ENCODE measurements at regions not wholly inside any gene's neighbourhood (a gene's known extent, or its start where the extent isn't known, plus 50 kb on each side); places are given as distances from the start of the nearest gene placed in this dataset.

- no peaks in the 10 kb centered on the region for H3K36me3 Mint-ChIP-seq (ENCODE audit: low read depth)
- intact Hi-C loops (cut with micrococcal nuclease): no loop called here
- no peaks in the 10 kb centered on the region for H3K4me1 Mint-ChIP-seq (ENCODE audit: low read depth)
- peaks cover 2% of the 10 kb centered on the region for H3K27me3 Mint-ChIP-seq (ENCODE audit: low read depth)
- CTCF ChIA-PET: interaction anchor here (0.7 kb wide), 1 partner anchor 208 kb away, joined by 4 read pairs; no protein-coding TSS in a partner anchor
- no peak overlapping the region for H3K4me3 Mint-ChIP-seq
- H3K27ac Mint-ChIP-seq: no peak overlapping the region
- no peak for DNase-seq
- no peaks in the 10 kb centered on the region for H3K9me3 Mint-ChIP-seq
Measured at GRCh38 chr3:43914269-43914668, 223.5 kb downstream of the ABHD5 start.

GRCh38 chr3:43915546-43915945 lies 224.8 kb downstream of the ABHD5 start:
- Mint-ChIP-seq H3K27ac (no peak overlapping the region), H3K9me3 (no peaks in the 10 kb centered on the region), H3K4me3 (no peak overlapping the region), H3K27me3 (ENCODE audit: low read depth) (peaks cover 14% of the 10 kb centered on the region), H3K36me3 (ENCODE audit: low read depth) (no peaks in the 10 kb centered on the region), H3K4me1 (ENCODE audit: low read depth) (no peaks in the 10 kb centered on the region)
- intact Hi-C loops (cut with micrococcal nuclease): no loop called here
- no peak for DNase-seq
- CTCF ChIA-PET: no interaction called here

- intact Hi-C loops (cut with micrococcal nuclease): no loop called here
- no peak overlapping the region for H3K27ac Mint-ChIP-seq
- H3K4me1 Mint-ChIP-seq (ENCODE audit: low read depth): no peaks in the 10 kb centered on the region
- H3K4me3 Mint-ChIP-seq: no peak overlapping the region
- no peaks in the 10 kb centered on the region for H3K36me3 Mint-ChIP-seq (ENCODE audit: low read depth)
- H3K9me3 Mint-ChIP-seq: no peaks in the 10 kb centered on the region
- DNase-seq: no peak
- H3K27me3 Mint-ChIP-seq (ENCODE audit: low read depth): peaks cover 28% of the 10 kb centered on the region
- CTCF ChIA-PET: no interaction called here
Measured at GRCh38 chr3:43917361-43917760, 226.6 kb downstream of the ABHD5 start.

- intact Hi-C loops (cut with micrococcal nuclease): no loop called here
- CTCF ChIA-PET: no interaction called here
- H3K36me3 Mint-ChIP-seq (ENCODE audit: low read depth): no peaks in the 10 kb centered on the region
- H3K4me3 Mint-ChIP-seq: no peak overlapping the region
- DNase-seq: no peak
- H3K4me1 Mint-ChIP-seq (ENCODE audit: low read depth): no peaks in the 10 kb centered on the region
- H3K27me3 Mint-ChIP-seq (ENCODE audit: low read depth): peaks cover 45% of the 10 kb centered on the region
- no peaks in the 10 kb centered on the region for H3K9me3 Mint-ChIP-seq
- H3K27ac Mint-ChIP-seq: no peak overlapping the region
Measured at GRCh38 chr3:43919029-43919428, 228.3 kb downstream of the ABHD5 start.

GRCh38 chr3:43921056-43921648 lies 230.4 kb downstream of the ABHD5 start:
- Mint-ChIP-seq H3K27ac (no peak overlapping the region), H3K9me3 (no peaks in the 10 kb centered on the region), H3K27me3 (ENCODE audit: low read depth) (peaks cover 61% of the 10 kb centered on the region), H3K4me3 (no peak overlapping the region), H3K36me3 (ENCODE audit: low read depth) (no peaks in the 10 kb centered on the region), H3K4me1 (ENCODE audit: low read depth) (no peaks in the 10 kb centered on the region)
- intact Hi-C loops (cut with micrococcal nuclease): no loop called here
- DNase-seq: no peak
- CTCF ChIA-PET: interaction anchor here (0.7 kb wide), 1 partner anchor 57 kb away, joined by 3 read pairs; no protein-coding TSS in a partner anchor

- CTCF ChIA-PET: no interaction called here
- no peaks in the 10 kb centered on the region for H3K36me3 Mint-ChIP-seq (ENCODE audit: low read depth)
- H3K9me3 Mint-ChIP-seq: no peaks in the 10 kb centered on the region
- DNase-seq: no peak
- intact Hi-C loops (cut with micrococcal nuclease): no loop called here
- H3K27me3 Mint-ChIP-seq (ENCODE audit: low read depth): peaks cover 68% of the 10 kb centered on the region
- no peak overlapping the region for H3K27ac Mint-ChIP-seq
- no peaks in the 10 kb centered on the region for H3K4me1 Mint-ChIP-seq (ENCODE audit: low read depth)
- no peak overlapping the region for H3K4me3 Mint-ChIP-seq
Measured at GRCh38 chr3:43922374-43922773, 231.6 kb downstream of the ABHD5 start.

GRCh38 chr3:43923104-43923882 lies 232.6 kb downstream of the ABHD5 start:
- no peak for DNase-seq
- Mint-ChIP-seq H3K27ac (no peak overlapping the region), H3K4me3 (no peak overlapping the region), H3K4me1 (ENCODE audit: low read depth) (no peaks in the 10 kb centered on the region), H3K36me3 (ENCODE audit: low read depth) (no peaks in the 10 kb centered on the region), H3K27me3 (ENCODE audit: low read depth) (peaks cover 74% of the 10 kb centered on the region), H3K9me3 (no peaks in the 10 kb centered on the region)
- CTCF ChIA-PET: no interaction called here
- intact Hi-C loops (cut with micrococcal nuclease): no loop called here

GRCh38 chr3:43926055-43926454 lies 235.3 kb downstream of the ABHD5 start:
- CTCF ChIA-PET: no interaction called here
- Mint-ChIP-seq H3K9me3 (no peaks in the 10 kb centered on the region), H3K4me3 (no peak overlapping the region), H3K36me3 (ENCODE audit: low read depth) (no peaks in the 10 kb centered on the region), H3K4me1 (ENCODE audit: low read depth) (no peaks in the 10 kb centered on the region), H3K27me3 (ENCODE audit: low read depth) (peaks cover 67% of the 10 kb centered on the region), H3K27ac (no peak overlapping the region)
- DNase-seq: no peak
- intact Hi-C loops (cut with micrococcal nuclease): no loop called here

- CTCF ChIA-PET: no interaction called here
- Mint-ChIP-seq H3K27me3 (ENCODE audit: low read depth) (peaks cover 25% of the 10 kb centered on the region), H3K36me3 (ENCODE audit: low read depth) (no peaks in the 10 kb centered on the region), H3K4me1 (ENCODE audit: low read depth) (no peaks in the 10 kb centered on the region), H3K27ac (peak overlapping the region; percentile 37), H3K9me3 (peaks cover 5% of the 10 kb centered on the region), H3K4me3 (no peak overlapping the region)
- no peak for DNase-seq
- intact Hi-C loops (cut with micrococcal nuclease): no loop called here
Measured at GRCh38 chr3:43932921-43933320, 242.2 kb downstream of the ABHD5 start.

- H3K4me1 Mint-ChIP-seq (ENCODE audit: low read depth): peaks cover 7% of the 10 kb centered on the region
- peaks cover 1% of the 10 kb centered on the region for H3K9me3 Mint-ChIP-seq
- intact Hi-C loops (cut with micrococcal nuclease): no loop called here
- H3K27ac Mint-ChIP-seq: no peak overlapping the region
- no peak overlapping the region for H3K4me3 Mint-ChIP-seq
- DNase-seq: no peak
- no peaks in the 10 kb centered on the region for H3K36me3 Mint-ChIP-seq (ENCODE audit: low read depth)
- H3K27me3 Mint-ChIP-seq (ENCODE audit: low read depth): peaks cover 31% of the 10 kb centered on the region
- CTCF ChIA-PET: no interaction called here
Measured at GRCh38 chr3:43948013-43948412, 257.3 kb downstream of the ABHD5 start.

- H3K27ac Mint-ChIP-seq: no peak overlapping the region
- H3K4me3 Mint-ChIP-seq: no peak overlapping the region
- H3K4me1 Mint-ChIP-seq (ENCODE audit: low read depth): peaks cover 7% of the 10 kb centered on the region
- CTCF ChIA-PET: no interaction called here
- intact Hi-C loops (cut with micrococcal nuclease): no loop called here
- no peak for DNase-seq
- H3K36me3 Mint-ChIP-seq (ENCODE audit: low read depth): no peaks in the 10 kb centered on the region
- H3K27me3 Mint-ChIP-seq (ENCODE audit: low read depth): peaks cover 25% of the 10 kb centered on the region
- peaks cover under 1% of the 10 kb centered on the region for H3K9me3 Mint-ChIP-seq
Measured at GRCh38 chr3:43949594-43949993, 258.9 kb downstream of the ABHD5 start.

- intact Hi-C loops (cut with micrococcal nuclease): no loop called here
- Mint-ChIP-seq H3K4me3 (no peak overlapping the region), H3K9me3 (no peaks in the 10 kb centered on the region), H3K36me3 (ENCODE audit: low read depth) (no peaks in the 10 kb centered on the region), H3K27ac (no peak overlapping the region), H3K27me3 (ENCODE audit: low read depth) (peaks cover 24% of the 10 kb centered on the region), H3K4me1 (ENCODE audit: low read depth) (peaks cover 7% of the 10 kb centered on the region)
- CTCF ChIA-PET: no interaction called here
- DNase-seq: peak; percentile 31
Measured at GRCh38 chr3:43950775-43951174, 260.0 kb downstream of the ABHD5 start.

- H3K36me3 Mint-ChIP-seq (ENCODE audit: low read depth): no peaks in the 10 kb centered on the region
- no peak overlapping the region for H3K27ac Mint-ChIP-seq
- H3K4me3 Mint-ChIP-seq: no peak overlapping the region
Measured at GRCh38 chr3:43951813-43952212, 261.1 kb downstream of the ABHD5 start.

More at GRCh38 chr3:43951813-43952212, 261.1 kb downstream of the ABHD5 start:
- Mint-ChIP-seq H3K9me3 (no peaks in the 10 kb centered on the region), H3K27me3 (ENCODE audit: low read depth) (peaks cover 19% of the 10 kb centered on the region), H3K4me1 (ENCODE audit: low read depth) (peaks cover 7% of the 10 kb centered on the region)
- CTCF ChIA-PET: no interaction called here
- no peak for DNase-seq
- intact Hi-C loops (cut with micrococcal nuclease): no loop called here

Measured in activated naive CD4-positive, alpha-beta T cell treated with anti-CD3 and anti-CD28 coated beads for 36 hours (primary cell).